AG09309 (cell line): ENCODE measurements at regions not wholly inside any gene's neighbourhood (a gene's known extent, or its start where the extent isn't known, plus 50 kb on each side); places are given as distances from the start of the nearest gene placed in this dataset.

Source experiments
- DNase-seq: peaks from one replicate; pipeline ENCODE4 v3.0.0-alpha.2; 2010; ENCODE audit warnings: low read depth
- H3K4me3 ChIP-seq: 2 replicates; pipeline ENCODE4 v1.5.1; 2011; ENCODE audit warnings: mild to moderate bottlenecking, low read depth, low read length, moderate library complexity; ENCODE audit not compliant: control insufficient read depth
- CTCF ChIP-seq: IDR thresholded peaks from 2 replicates; pipeline ENCODE4 v1.5.1; 2011; ENCODE audit warnings: mild to moderate bottlenecking, low read depth, low read length, inconsistent platforms; ENCODE audit not compliant: insufficient read depth, control insufficient read depth; ENCODE audit errors: missing control alignments

DNA sequence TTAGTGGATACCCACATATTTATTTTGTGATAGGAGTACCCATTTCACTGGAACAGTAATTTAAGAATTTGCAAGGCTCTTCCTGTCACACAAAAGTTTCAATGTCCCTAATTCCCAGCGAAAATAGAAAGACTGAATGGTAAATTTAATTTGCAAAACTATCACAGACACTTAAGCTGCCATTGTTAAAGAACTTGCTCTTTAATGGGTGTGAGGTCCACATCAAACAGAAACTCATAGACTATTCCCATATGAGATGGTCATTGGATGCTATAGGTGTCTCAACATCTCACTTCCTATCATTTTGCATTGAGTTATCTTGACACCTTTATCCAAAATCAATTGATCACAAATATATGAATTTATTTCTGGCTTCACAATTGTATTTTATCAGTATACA, 415.9 kb downstream of the GPAM start:
- H3K4me3 ChIP-seq, result no peak overlapping the region
- DNase-seq, result no peak
- TF ChIP-seq CTCF, result no peak

GRCh38 chr10:111773950-111774349, 409.6 kb downstream of the GPAM start:
- TF ChIP-seq CTCF, result no peak
- H3K4me3 ChIP-seq, result no peak overlapping the region
- DNase-seq, result no peak

- no peak for DNase-seq
- no peak for TF ChIP-seq CTCF
- H3K4me3 ChIP-seq, result no peak overlapping the region
Observed at GRCh38 chr10:111774486-111774885, 409.1 kb downstream of the GPAM start.

- TF ChIP-seq CTCF, result no peak
- DNase-seq, result no peak
- no peak overlapping the region for H3K4me3 ChIP-seq
Observed at GRCh38 chr10:111784436-111784835, 399.1 kb downstream of the GPAM start.

GRCh38 chr10:111784946-111785465, 398.6 kb downstream of the GPAM start:
- no peak for DNase-seq
- no peak overlapping the region for H3K4me3 ChIP-seq
- TF ChIP-seq CTCF, result no peak

GRCh38 chr10:111785921-111786320, 397.6 kb downstream of the GPAM start:
- DNase-seq, result no peak
- H3K4me3 ChIP-seq, result no peak overlapping the region
- TF ChIP-seq CTCF, result no peak

GRCh38 chr10:111789821-111790220, 393.7 kb downstream of the GPAM start:
- no peak for DNase-seq
- no peak for TF ChIP-seq CTCF
- no peak overlapping the region for H3K4me3 ChIP-seq
